Fibroblast of villous mesenchyme (primary cell): ENCODE measurements at regions not wholly inside any gene's neighbourhood (a gene's known extent, or its start where the extent isn't known, plus 50 kb on each side); places are given as distances from the start of the nearest gene placed in this dataset.

Source experiments
- DNase-seq: peaks from one replicate; pipeline ENCODE4 v3.0.0-alpha.2; 2010; ENCODE audit warnings: low read depth
- H3K4me3 ChIP-seq: 2 replicates; pipeline ENCODE4 v1.5.1; 2011; ENCODE audit warnings: low read depth, mild to moderate bottlenecking, low read length
- CTCF ChIP-seq: IDR thresholded peaks from 2 replicates; pipeline ENCODE4 v1.5.1; 2012; ENCODE audit warnings: low read depth, mild to moderate bottlenecking, low read length; ENCODE audit not compliant: insufficient read depth

- DNase-seq, result peak; percentile 1
- no peak for TF ChIP-seq CTCF
- H3K4me3 ChIP-seq, result no peak overlapping the region
Observed at GRCh38 chr1:164369698-164370365, 189.2 kb upstream of the PBX1 start.

GRCh38 chr1:164380893-164381292, 178.1 kb upstream of the PBX1 start:
- no peak for DNase-seq
- H3K4me3 ChIP-seq, result no peak overlapping the region
- no peak for TF ChIP-seq CTCF

GRCh38 chr1:164382384-164382783, 176.6 kb upstream of the PBX1 start:
- DNase-seq, result no peak
- H3K4me3 ChIP-seq, result no peak overlapping the region
- TF ChIP-seq CTCF, result no peak

- no peak for DNase-seq
- no peak overlapping the region for H3K4me3 ChIP-seq
- TF ChIP-seq CTCF, result no peak
Observed at GRCh38 chr1:164384262-164384661, 174.7 kb upstream of the PBX1 start.

- no peak for TF ChIP-seq CTCF
- no peak for DNase-seq
- no peak overlapping the region for H3K4me3 ChIP-seq
Observed at GRCh38 chr1:164417016-164417704, 141.8 kb upstream of the PBX1 start.

GRCh38 chr1:164423136-164423535, 135.8 kb upstream of the PBX1 start:
- DNase-seq, result no peak
- no peak overlapping the region for H3K4me3 ChIP-seq
- TF ChIP-seq CTCF, result no peak
